ENCODE measurements at regions not wholly inside any gene's neighbourhood (a gene's known extent, or its start where the extent isn't known, plus 50 kb on each side); places are given as distances from the start of the nearest gene placed in this dataset.
A peak's percentile ranks its signal among the peaks of the same experiment; 100 is the strongest.

DNA sequence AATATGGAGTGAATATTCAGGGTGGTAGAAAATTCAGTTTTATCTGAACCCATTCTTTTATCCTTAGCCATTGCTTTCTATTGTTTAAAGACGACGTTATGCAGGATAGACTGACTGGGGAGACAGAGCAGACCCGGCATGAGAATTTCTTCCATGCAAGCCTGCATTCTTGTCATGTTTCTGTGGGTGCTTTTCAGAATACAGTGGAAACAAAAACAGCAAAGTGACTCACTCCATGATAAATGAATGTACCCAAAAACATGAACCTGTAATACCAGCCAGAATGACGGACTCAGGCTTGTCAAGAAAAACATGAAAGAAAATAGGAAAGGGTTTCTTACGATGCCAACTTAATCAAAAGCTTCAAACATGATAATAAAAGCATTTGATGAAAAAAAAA, 924.0 kb downstream of the EFNB2 start:
- 34% methylated on average over 5 of the region's 5 CpGs for WGBS
- TF ChIP-seq POLR2AphosphoS5 (IDR thresholded peaks at IDR 0.05) (peak in 1 of 2 donors; percentile 15), EP300 (IDR thresholded peaks at IDR 0.05) (no peak)
- no peak for DNase-seq (ENCODE audit: extremely low spot score)
- intact Hi-C loops (cut with DNase I): no loop called here
- Histone ChIP-seq H3K4me1 (no peaks in the 10 kb centered on the region), H3K27me3 (no peaks in the 10 kb centered on the region), H3K36me3 (no peaks in the 10 kb centered on the region), H3K27ac (replicated peaks in 1 of 4) (no peak overlapping the region), H3K4me3 (no peak overlapping the region), H3K9me3 (no peaks in the 10 kb centered on the region)

DNA sequence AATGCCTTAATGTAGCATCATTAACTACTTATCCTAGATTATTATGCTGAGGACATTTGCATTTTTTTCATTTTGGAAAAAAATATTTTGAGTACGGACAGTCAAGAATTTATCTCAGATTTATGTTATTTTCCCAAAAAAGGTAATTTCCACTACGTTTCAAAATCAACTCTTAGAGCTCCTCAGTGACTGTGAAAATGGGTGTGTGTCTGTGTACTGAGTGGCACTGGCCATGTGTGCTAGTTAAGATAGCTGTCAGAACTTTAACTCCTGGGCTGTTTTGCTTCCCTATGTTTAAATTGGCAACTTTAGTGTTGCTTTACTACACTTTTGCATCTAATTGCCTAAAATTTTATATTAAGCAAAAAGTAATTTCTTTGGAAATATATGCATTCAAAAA, 927.4 kb downstream of the EFNB2 start:
- DNase-seq (ENCODE audit: extremely low spot score): no peak
- 88% methylated on average over 2 of the region's 2 CpGs for WGBS
- TF ChIP-seq POLR2AphosphoS5 (IDR thresholded peaks at IDR 0.05): no peak
- no peak for TF ChIP-seq POLR2A (IDR thresholded peaks at IDR 0.05; ENCODE audit: low read depth)
- TF ChIP-seq, protein P1, sequence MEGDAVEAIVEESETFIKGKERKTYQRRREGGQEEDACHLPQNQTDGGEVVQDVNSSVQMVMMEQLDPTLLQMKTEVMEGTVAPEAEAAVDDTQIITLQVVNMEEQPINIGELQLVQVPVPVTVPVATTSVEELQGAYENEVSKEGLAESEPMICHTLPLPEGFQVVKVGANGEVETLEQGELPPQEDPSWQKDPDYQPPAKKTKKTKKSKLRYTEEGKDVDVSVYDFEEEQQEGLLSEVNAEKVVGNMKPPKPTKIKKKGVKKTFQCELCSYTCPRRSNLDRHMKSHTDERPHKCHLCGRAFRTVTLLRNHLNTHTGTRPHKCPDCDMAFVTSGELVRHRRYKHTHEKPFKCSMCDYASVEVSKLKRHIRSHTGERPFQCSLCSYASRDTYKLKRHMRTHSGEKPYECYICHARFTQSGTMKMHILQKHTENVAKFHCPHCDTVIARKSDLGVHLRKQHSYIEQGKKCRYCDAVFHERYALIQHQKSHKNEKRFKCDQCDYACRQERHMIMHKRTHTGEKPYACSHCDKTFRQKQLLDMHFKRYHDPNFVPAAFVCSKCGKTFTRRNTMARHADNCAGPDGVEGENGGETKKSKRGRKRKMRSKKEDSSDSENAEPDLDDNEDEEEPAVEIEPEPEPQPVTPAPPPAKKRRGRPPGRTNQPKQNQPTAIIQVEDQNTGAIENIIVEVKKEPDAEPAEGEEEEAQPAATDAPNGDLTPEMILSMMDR (IDR thresholded peaks at IDR 0.05): no peak
- TF ChIP-seq EP300 (IDR thresholded peaks at IDR 0.05): no peak
- intact Hi-C loops (cut with DNase I): no loop called here
- Histone ChIP-seq H3K36me3 (no peaks in the 10 kb centered on the region), H3K4me1 (no peaks in the 10 kb centered on the region), H3K9me3 (no peaks in the 10 kb centered on the region), H3K27ac (replicated peaks in 1 of 4) (no peak overlapping the region), H3K27me3 (no peaks in the 10 kb centered on the region), H3K4me3 (no peak overlapping the region)

DNA sequence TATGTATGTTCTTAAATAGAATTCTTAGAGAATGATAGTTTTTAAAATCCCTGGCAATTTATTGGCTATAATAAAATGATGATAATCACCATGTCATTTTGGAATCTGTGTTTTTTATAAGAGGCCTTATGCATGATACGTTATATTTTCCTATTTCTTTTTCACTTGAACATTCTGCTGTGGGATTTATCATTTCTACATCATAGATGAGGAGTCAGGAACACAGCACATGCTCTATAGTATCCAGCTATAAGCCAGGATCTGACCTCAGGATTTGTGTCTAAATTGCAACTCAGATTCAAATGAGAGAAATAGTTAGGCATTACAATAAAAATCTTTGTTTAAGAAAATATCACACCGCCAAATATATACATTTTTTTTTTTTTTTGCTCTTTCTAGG, 928.0 kb downstream of the EFNB2 start:
- no peak for DNase-seq (ENCODE audit: extremely low spot score)
- intact Hi-C loops (cut with DNase I): no loop called here
- H3K27ac ChIP-seq (replicated peaks in 1 of 4): no peak overlapping the region

DNA sequence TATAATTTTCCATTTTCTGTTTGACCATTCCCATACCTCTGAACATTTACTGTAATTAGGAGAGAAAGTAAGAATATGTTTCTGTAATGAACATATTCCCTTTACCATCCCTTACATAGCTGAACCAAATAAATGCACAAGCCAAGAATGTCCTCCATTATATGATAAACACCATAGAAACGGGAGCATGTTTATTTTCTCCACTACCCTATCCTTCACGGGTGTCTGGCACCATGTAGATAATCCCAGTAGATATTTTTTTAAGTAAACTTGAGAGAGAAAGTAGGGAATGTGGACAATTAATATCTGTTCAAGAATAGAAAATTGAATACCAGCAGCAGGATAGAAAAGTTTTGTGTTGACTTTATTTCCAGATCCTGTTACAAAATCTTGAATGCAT, 928.4 kb downstream of the EFNB2 start:
- Histone ChIP-seq H3K27me3 (no peaks in the 10 kb centered on the region), H3K4me1 (no peaks in the 10 kb centered on the region), H3K27ac (replicated peaks in 1 of 4) (no peak overlapping the region), H3K4me3 (no peak overlapping the region), H3K9me3 (no peaks in the 10 kb centered on the region), H3K36me3 (no peaks in the 10 kb centered on the region)
- intact Hi-C loops (cut with DNase I): no loop called here
- 40% methylated on average over 2 of the region's 2 CpGs for WGBS
- no peak for DNase-seq (ENCODE audit: extremely low spot score)
- TF ChIP-seq, protein P1 (IDR thresholded peaks at IDR 0.05): no peak
- TF ChIP-seq EP300 (IDR thresholded peaks at IDR 0.05) (no peak), POLR2A (IDR thresholded peaks at IDR 0.05; ENCODE audit: low read depth) (no peak), POLR2AphosphoS5 (IDR thresholded peaks at IDR 0.05) (no peak)

More for the DNA sequence above, 928.0 kb downstream of the EFNB2 start:
- no peaks in the 10 kb centered on the region for H3K27me3 ChIP-seq
- no peaks in the 10 kb centered on the region for H3K9me3 ChIP-seq
- no peak overlapping the region for H3K4me3 ChIP-seq
- no peaks in the 10 kb centered on the region for H3K4me1 ChIP-seq
- H3K36me3 ChIP-seq: no peaks in the 10 kb centered on the region
- no peak for TF ChIP-seq POLR2AphosphoS5 (IDR thresholded peaks at IDR 0.05)
- TF ChIP-seq POLR2A (IDR thresholded peaks at IDR 0.05; ENCODE audit: low read depth): no peak
- no peak for TF ChIP-seq EP300 (IDR thresholded peaks at IDR 0.05)
- TF ChIP-seq, protein P1 (IDR thresholded peaks at IDR 0.05): no peak
- 88% methylated on average over 2 of the region's 2 CpGs for WGBS

DNA sequence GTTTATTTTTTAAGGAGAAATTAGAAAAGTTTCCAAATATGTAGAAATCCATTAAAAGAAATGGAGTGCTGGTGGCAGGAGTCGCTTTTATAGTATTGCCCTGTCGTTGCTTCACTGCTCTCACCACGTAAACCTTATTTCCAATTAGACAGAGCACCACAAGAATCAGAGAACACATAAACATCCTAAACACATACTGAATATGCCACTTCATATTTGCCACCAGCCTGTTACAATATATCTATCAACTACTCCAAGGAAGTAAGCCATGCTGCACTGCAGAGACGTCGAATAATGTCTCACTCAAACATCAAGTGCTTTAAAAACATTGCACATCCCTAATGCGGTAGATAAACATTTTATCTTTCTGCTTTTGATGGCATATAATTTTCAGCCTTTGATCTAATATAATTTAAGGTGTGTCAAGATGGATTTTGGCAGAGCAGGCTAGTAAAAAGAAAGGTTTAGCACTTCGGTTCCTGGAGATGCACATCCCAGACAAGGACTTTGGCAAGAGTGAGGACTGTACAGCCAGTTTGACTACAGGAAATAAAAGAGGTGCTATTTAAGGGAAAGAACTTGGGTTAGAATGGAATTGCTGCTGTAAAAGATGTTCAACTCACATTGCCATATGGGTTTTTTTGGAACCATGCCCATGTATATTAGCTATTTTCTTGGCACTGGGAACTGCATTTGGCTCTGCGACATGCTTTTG, 932.3 kb downstream of the EFNB2 start:
- DNase-seq (ENCODE audit: extremely low spot score): no peak
- Histone ChIP-seq H3K4me1 (no peaks in the 10 kb centered on the region), H3K27ac (replicated peaks in 1 of 4) (no peak overlapping the region), H3K9me3 (no peaks in the 10 kb centered on the region), H3K27me3 (no peaks in the 10 kb centered on the region), H3K36me3 (no peaks in the 10 kb centered on the region), H3K4me3 (no peak overlapping the region)
- intact Hi-C loops (cut with DNase I): no loop called here
- 52% methylated on average over 8 of the region's 8 CpGs for WGBS
- TF ChIP-seq, protein P1 (IDR thresholded peaks at IDR 0.05): no peak
- TF ChIP-seq POLR2AphosphoS5 (IDR thresholded peaks at IDR 0.05): no peak

Data from esophagus muscularis mucosa (tissue), 4 donors.